ENCODE measurements at regions not wholly inside any gene's neighbourhood (a gene's known extent, or its start where the extent isn't known, plus 50 kb on each side); places are given as distances from the start of the nearest gene placed in this dataset.
"Not testable (repeated sequence)": the region's sequence is repeated elsewhere in the genome, so short reads cannot be mapped to it uniquely, and the experiment has no call there.

DNA sequence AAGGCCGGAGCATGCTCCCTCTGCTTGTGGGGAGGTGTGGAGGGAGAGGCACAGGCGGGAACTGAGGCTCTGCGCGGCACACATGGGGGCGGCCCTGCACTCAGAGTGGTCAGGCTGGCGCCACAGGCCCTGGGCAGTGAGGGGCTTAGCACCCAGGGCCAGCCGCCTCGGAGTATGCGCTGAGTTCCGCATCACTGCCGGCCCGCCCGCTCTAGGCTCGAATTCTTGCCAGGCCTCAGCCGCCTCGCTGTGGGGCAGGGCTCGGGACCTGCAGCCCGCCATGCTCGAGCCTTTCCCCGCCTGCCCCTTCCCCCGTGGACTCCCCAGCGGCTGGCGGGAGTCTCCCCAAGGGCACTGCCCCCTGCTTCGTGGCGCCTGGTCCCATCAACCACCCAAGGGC, 905.9 kb downstream of the SPATA31A6 start:
- not testable (repeated sequence) for H3K4me1 ChIP-seq (ENCODE audit: control insufficient read depth, insufficient read depth, low read length, unreplicated experiment); H3K27me3 ChIP-seq (ENCODE audit: insufficient read depth, low read length); H3K36me3 ChIP-seq (ENCODE audit: insufficient read depth, low read length); H3K4me3 ChIP-seq (ENCODE audit: low read depth, low read length); H2AFZ ChIP-seq (ENCODE audit: low read length, unreplicated experiment); H3K27ac ChIP-seq (ENCODE audit: low read depth, low read length); H3K79me2 ChIP-seq (ENCODE audit: control insufficient read depth, insufficient read depth, low read length, unreplicated experiment)

GRCh38 chr9:43110376-43110775, 926.9 kb downstream of the SPATA31A6 start:
- H3K27me3 ChIP-seq (ENCODE audit: insufficient read depth, low read length); H3K79me2 ChIP-seq (ENCODE audit: control insufficient read depth, insufficient read depth, low read length, unreplicated experiment); H3K4me1 ChIP-seq (ENCODE audit: control insufficient read depth, insufficient read depth, low read length, unreplicated experiment); H3K27ac ChIP-seq (ENCODE audit: low read depth, low read length); H3K4me3 ChIP-seq (ENCODE audit: low read depth, low read length); H3K36me3 ChIP-seq (ENCODE audit: insufficient read depth, low read length); H2AFZ ChIP-seq (ENCODE audit: low read length, unreplicated experiment): not testable (repeated sequence)

DNA sequence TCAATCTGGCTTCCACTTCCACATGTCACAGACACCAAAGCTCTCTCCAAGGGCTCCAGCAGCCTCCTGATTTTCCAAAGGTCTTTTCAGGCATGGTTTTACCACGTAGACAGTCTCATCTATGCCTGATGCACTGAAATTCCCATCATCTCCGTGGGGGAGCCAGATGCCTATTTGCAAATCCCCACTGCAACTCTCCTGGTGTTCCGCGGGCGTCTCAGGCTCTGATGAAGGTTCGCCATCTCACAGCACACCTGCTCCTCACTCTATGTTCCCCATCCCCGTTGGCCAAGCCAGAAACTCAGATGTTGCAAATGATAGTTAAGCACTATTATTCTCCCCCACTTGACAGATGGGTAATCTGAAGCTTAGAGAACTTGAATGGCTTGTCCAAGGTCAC, 929.4 kb downstream of the SPATA31A6 start:
- H3K79me2 ChIP-seq (ENCODE audit: control insufficient read depth, insufficient read depth, low read length, unreplicated experiment); H3K27me3 ChIP-seq (ENCODE audit: insufficient read depth, low read length); H3K27ac ChIP-seq (ENCODE audit: low read depth, low read length); H3K36me3 ChIP-seq (ENCODE audit: insufficient read depth, low read length); H3K4me1 ChIP-seq (ENCODE audit: control insufficient read depth, insufficient read depth, low read length, unreplicated experiment); H2AFZ ChIP-seq (ENCODE audit: low read length, unreplicated experiment); H3K4me3 ChIP-seq (ENCODE audit: low read depth, low read length): not testable (repeated sequence)

GRCh38 chr9:43115813-43116229, 932.4 kb downstream of the SPATA31A6 start:
- H3K27me3 ChIP-seq (ENCODE audit: insufficient read depth, low read length); H3K36me3 ChIP-seq (ENCODE audit: insufficient read depth, low read length); H2AFZ ChIP-seq (ENCODE audit: low read length, unreplicated experiment); H3K79me2 ChIP-seq (ENCODE audit: control insufficient read depth, insufficient read depth, low read length, unreplicated experiment); H3K4me1 ChIP-seq (ENCODE audit: control insufficient read depth, insufficient read depth, low read length, unreplicated experiment); H3K4me3 ChIP-seq (ENCODE audit: low read depth, low read length); H3K27ac ChIP-seq (ENCODE audit: low read depth, low read length): not testable (repeated sequence)

GRCh38 chr9:43118088-43118865, 934.8 kb downstream of the SPATA31A6 start:
- not testable (repeated sequence) for H3K36me3 ChIP-seq (ENCODE audit: insufficient read depth, low read length); H3K4me3 ChIP-seq (ENCODE audit: low read depth, low read length); H3K27me3 ChIP-seq (ENCODE audit: insufficient read depth, low read length)

GRCh38 chr9:43119565-43119964, 936.1 kb downstream of the SPATA31A6 start:
- H3K27me3 ChIP-seq (ENCODE audit: insufficient read depth, low read length); H3K79me2 ChIP-seq (ENCODE audit: control insufficient read depth, insufficient read depth, low read length, unreplicated experiment); H3K36me3 ChIP-seq (ENCODE audit: insufficient read depth, low read length); H3K27ac ChIP-seq (ENCODE audit: low read depth, low read length); H2AFZ ChIP-seq (ENCODE audit: low read length, unreplicated experiment); H3K4me1 ChIP-seq (ENCODE audit: control insufficient read depth, insufficient read depth, low read length, unreplicated experiment); H3K4me3 ChIP-seq (ENCODE audit: low read depth, low read length): not testable (repeated sequence)

More at GRCh38 chr9:43118088-43118865, 934.8 kb downstream of the SPATA31A6 start:
- not testable (repeated sequence) for H2AFZ ChIP-seq (ENCODE audit: low read length, unreplicated experiment); H3K79me2 ChIP-seq (ENCODE audit: control insufficient read depth, insufficient read depth, low read length, unreplicated experiment); H3K27ac ChIP-seq (ENCODE audit: low read depth, low read length); H3K4me1 ChIP-seq (ENCODE audit: control insufficient read depth, insufficient read depth, low read length, unreplicated experiment)

DNA sequence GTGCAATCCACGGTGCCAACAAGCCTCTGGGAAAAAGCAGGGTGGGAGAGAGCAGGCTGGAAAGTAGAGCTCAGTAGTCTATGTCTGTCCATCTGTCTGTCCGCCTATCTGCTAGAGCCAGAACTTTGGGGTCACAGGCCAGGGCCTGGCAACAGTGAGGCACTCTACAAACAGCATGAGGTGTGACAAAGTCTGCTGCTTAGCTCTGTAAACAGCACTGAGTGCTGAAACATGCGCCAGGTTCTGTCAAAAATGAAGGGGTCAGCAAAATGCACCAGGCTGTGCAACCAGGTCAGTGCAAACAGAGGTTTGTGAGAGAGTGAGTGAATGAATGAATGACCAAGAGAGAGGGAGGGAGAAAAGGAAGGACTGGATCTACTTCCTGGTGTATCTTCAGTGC, 936.5 kb downstream of the SPATA31A6 start:
- H3K4me3 ChIP-seq (ENCODE audit: low read depth, low read length); H3K79me2 ChIP-seq (ENCODE audit: control insufficient read depth, insufficient read depth, low read length, unreplicated experiment); H3K27ac ChIP-seq (ENCODE audit: low read depth, low read length); H3K36me3 ChIP-seq (ENCODE audit: insufficient read depth, low read length); H3K27me3 ChIP-seq (ENCODE audit: insufficient read depth, low read length); H2AFZ ChIP-seq (ENCODE audit: low read length, unreplicated experiment); H3K4me1 ChIP-seq (ENCODE audit: control insufficient read depth, insufficient read depth, low read length, unreplicated experiment): not testable (repeated sequence)

DNA sequence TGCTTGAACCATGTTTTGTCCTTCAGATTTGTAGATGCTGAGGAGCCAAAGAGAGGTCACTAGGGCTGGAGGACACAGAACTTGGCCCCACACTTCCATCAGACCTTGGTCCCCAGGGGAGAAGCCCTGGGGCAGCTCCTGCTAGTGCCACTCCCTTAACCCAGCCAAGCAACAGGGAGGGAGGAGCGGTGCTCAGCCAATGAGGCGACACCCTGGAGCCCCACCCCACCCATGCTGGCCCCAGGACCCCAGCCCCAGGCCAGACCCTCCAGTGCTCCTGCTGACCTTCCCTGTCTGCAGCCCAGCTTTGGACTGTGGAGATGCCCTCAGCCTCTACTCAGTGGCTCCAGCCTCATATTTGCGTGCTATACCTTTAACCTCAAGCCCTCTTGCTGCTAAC, 942.4 kb downstream of the SPATA31A6 start:
- not testable (repeated sequence) for H3K4me1 ChIP-seq (ENCODE audit: control insufficient read depth, insufficient read depth, low read length, unreplicated experiment); H3K79me2 ChIP-seq (ENCODE audit: control insufficient read depth, insufficient read depth, low read length, unreplicated experiment); H2AFZ ChIP-seq (ENCODE audit: low read length, unreplicated experiment); H3K4me3 ChIP-seq (ENCODE audit: low read depth, low read length); H3K27me3 ChIP-seq (ENCODE audit: insufficient read depth, low read length); H3K36me3 ChIP-seq (ENCODE audit: insufficient read depth, low read length); H3K27ac ChIP-seq (ENCODE audit: low read depth, low read length)

DNA sequence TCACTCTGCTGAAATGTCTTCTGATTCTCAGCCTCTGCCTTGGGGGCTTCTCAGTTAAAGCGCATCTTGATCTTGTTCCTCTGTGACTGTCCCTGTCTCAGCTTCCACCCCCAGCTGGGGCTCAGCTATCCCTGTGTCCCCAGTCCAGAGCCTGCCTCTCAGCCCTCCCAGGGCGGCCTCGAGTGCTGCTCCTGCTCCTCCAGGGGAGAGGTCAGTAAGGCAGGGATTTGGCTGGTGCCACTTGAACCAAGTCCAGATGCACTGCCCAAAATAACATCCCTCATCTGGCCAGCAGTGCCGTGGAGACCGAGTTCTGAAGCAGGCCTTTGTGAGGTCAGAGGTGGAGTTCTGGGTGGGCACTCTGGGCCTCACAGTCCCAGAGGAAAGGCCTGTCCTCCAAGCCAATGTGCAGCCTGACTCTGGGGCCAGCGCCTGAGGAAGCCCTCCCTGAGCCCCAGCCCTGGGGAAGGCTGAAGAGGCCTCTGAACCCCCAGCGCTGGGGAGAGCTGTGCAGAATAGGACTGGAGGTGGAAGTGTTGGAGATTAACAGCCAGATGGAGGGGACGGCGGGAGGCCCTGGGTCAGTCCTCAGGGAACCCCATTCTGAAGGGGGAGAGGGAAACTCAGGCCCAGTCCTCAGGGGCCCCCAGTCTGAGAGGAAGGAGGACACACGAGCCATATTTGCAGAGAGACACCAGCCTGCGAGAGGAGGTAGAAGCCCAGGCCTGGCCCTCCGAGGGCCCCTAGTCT, 943.7 kb downstream of the SPATA31A6 start:
- H3K27me3 ChIP-seq (ENCODE audit: insufficient read depth, low read length); H3K4me3 ChIP-seq (ENCODE audit: low read depth, low read length); H3K27ac ChIP-seq (ENCODE audit: low read depth, low read length); H3K36me3 ChIP-seq (ENCODE audit: insufficient read depth, low read length); H3K4me1 ChIP-seq (ENCODE audit: control insufficient read depth, insufficient read depth, low read length, unreplicated experiment); H3K79me2 ChIP-seq (ENCODE audit: control insufficient read depth, insufficient read depth, low read length, unreplicated experiment); H2AFZ ChIP-seq (ENCODE audit: low read length, unreplicated experiment): not testable (repeated sequence)

- H2AFZ ChIP-seq (ENCODE audit: low read length, unreplicated experiment); H3K4me1 ChIP-seq (ENCODE audit: control insufficient read depth, insufficient read depth, low read length, unreplicated experiment); H3K27ac ChIP-seq (ENCODE audit: low read depth, low read length); H3K27me3 ChIP-seq (ENCODE audit: insufficient read depth, low read length); H3K79me2 ChIP-seq (ENCODE audit: control insufficient read depth, insufficient read depth, low read length, unreplicated experiment); H3K4me3 ChIP-seq (ENCODE audit: low read depth, low read length); H3K36me3 ChIP-seq (ENCODE audit: insufficient read depth, low read length): not testable (repeated sequence)
These were observed 944.5 kb downstream of the SPATA31A6 start for GRCh38 chr9:43127949-43128348.

DNA sequence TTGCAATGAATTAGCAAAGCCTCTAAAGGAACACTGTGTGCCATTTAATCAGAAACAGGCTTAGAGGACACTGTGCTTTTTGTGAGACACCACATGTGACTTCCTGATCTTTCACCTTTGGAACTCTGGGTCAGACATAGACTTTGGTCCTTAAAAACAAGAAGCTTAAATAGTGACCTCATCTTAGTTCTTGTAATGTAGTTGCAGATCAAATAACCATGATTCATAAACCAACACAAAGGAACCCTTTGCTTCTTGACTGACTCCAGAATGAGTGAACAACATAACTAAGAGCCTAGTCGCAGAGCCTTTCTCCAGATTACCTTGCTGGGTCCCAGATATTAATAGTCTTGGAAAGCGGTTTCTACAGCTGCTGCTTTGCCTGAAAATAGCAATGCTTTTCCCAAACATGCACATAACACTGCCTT, 947.3 kb downstream of the SPATA31A6 start:
- H3K79me2 ChIP-seq (ENCODE audit: control insufficient read depth, insufficient read depth, low read length, unreplicated experiment); H2AFZ ChIP-seq (ENCODE audit: low read length, unreplicated experiment); H3K4me3 ChIP-seq (ENCODE audit: low read depth, low read length); H3K4me1 ChIP-seq (ENCODE audit: control insufficient read depth, insufficient read depth, low read length, unreplicated experiment); H3K27me3 ChIP-seq (ENCODE audit: insufficient read depth, low read length); H3K36me3 ChIP-seq (ENCODE audit: insufficient read depth, low read length): not testable (repeated sequence)
- peak overlapping the region; percentile 89 for H3K27ac ChIP-seq (ENCODE audit: low read depth, low read length)

Data from ACC112 (cell line).